ENCODE measurements at regions not wholly inside any gene's neighbourhood (a gene's known extent, or its start where the extent isn't known, plus 50 kb on each side); places are given as distances from the start of the nearest gene placed in this dataset.

- no peak for TF ChIP-seq CTCF (IDR thresholded peaks at IDR 0.05 in 8 of 11, conservative IDR thresholded peaks at IDR 0.05 in 3 of 11)
- no peak for TF ChIP-seq POLR2A (IDR thresholded peaks at IDR 0.05)
- no peak for TF ChIP-seq POLR2AphosphoS5 (IDR thresholded peaks at IDR 0.05)
These were observed 335.0 kb upstream of the TENM3 start for GRCh38 chr4:181908168-181908567.
